Mucosa of rectum (tissue), 2 donors: ENCODE measurements at regions not wholly inside any gene's neighbourhood (a gene's known extent, or its start where the extent isn't known, plus 50 kb on each side); places are given as distances from the start of the nearest gene placed in this dataset.

ENCODE experiments used
- H3K27ac ChIP-seq, 2 donors: one replicate each; pipeline ENCODE4 v1.7.0; 2013; ENCODE audit warnings: inconsistent platforms in 2 of 2, low read depth in 2 of 2, low read length in 2 of 2
- H3K27me3 ChIP-seq, 2 donors: one replicate each; pipeline ENCODE4 v1.7.0; 2013; ENCODE audit warnings: low read length in 2 of 2; ENCODE audit not compliant: control insufficient read depth in 2 of 2, insufficient read depth in 2 of 2
- H3K36me3 ChIP-seq, 2 donors: one replicate each; pipeline ENCODE4 v1.7.0; 2013; ENCODE audit warnings: low read length in 2 of 2; ENCODE audit not compliant: control insufficient read depth in 2 of 2, insufficient read depth in 2 of 2
- H3K4me1 ChIP-seq, 2 donors: one replicate each; pipeline ENCODE4 v1.7.0; 2013; ENCODE audit warnings: low read length in 2 of 2, mild to moderate bottlenecking in 1 of 2; ENCODE audit not compliant: control insufficient read depth in 2 of 2, insufficient read depth in 2 of 2
- H3K4me3 ChIP-seq, 2 donors: one replicate each; pipeline ENCODE4 v1.7.0; 2013; ENCODE audit warnings: low read length in 2 of 2
- H3K9ac ChIP-seq, 2 donors: one replicate each; pipeline ENCODE4 v1.7.0; 2013; ENCODE audit warnings: low read length in 2 of 2, low read depth in 1 of 2, mild to moderate bottlenecking in 1 of 2
- H3K9me3 ChIP-seq, 2 donors: one replicate each; pipeline ENCODE4 v1.7.0; 2013; ENCODE audit warnings: low read length in 2 of 2; ENCODE audit not compliant: control insufficient read depth in 2 of 2
- donor health status: healthy.
- donor health status: Normal muscosa, but diverticular disease.

DNA sequence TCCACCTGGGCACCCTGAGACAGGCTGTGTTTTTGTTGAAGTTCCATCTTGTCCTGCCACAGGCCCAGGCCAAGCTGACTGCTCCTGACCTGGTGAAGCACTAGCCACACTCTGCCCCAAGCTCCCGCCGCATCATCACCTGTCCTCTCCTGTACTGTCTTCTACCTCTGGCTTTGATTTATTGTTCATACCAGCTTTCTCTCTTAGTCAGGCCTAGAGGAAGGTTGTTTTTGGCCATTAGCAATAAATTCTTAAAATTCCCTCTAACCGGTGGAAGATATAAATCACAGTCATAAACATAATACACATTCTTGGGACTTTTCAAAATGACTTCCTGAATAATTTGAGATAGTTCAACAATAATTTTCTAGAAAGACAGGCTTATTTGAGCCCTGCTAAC, 169.4 kb downstream of the DAD1 start:
- H3K27me3 ChIP-seq = no peaks in the 10 kb centered on the region
- no peaks in the 10 kb centered on the region for H3K4me1 ChIP-seq
- H3K36me3 ChIP-seq = no peaks in the 10 kb centered on the region
- no peak overlapping the region for H3K9ac ChIP-seq
- no peak overlapping the region for H3K4me3 ChIP-seq
- no peaks in the 10 kb centered on the region for H3K9me3 ChIP-seq
- no peak overlapping the region for H3K27ac ChIP-seq

GRCh38 chr14:22418631-22419030, 170.4 kb downstream of the DAD1 start:
- Histone ChIP-seq H3K4me3 (no peak overlapping the region), H3K4me1 (no peaks in the 10 kb centered on the region), H3K36me3 (no peaks in the 10 kb centered on the region)

DNA sequence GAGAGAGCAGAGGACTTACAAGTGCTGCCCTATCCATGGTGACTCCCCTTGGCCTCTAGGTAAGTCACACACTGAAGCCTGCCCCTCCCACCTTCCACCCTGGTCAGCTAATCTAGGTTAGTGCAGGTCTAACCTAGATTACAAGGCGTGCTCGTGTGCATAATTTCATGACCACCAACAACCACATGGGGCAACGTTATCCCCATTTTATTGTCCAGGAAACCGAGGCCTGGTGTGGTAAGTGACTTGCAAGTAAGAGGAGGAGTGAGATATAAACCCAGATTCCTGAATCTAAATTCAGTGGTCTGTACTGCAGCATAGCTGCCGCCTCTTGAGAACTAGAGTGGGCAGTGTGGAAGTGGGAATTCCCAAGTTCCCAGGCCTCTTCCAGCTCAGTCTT, 171.1 kb downstream of the DAD1 start:
- no peak overlapping the region for H3K27ac ChIP-seq
- no peak overlapping the region for H3K9ac ChIP-seq
- H3K4me3 ChIP-seq = no peak overlapping the region
- no peaks in the 10 kb centered on the region for H3K9me3 ChIP-seq
- no peaks in the 10 kb centered on the region for H3K4me1 ChIP-seq
- H3K36me3 ChIP-seq = no peaks in the 10 kb centered on the region
- no peaks in the 10 kb centered on the region for H3K27me3 ChIP-seq

More at GRCh38 chr14:22418631-22419030, 170.4 kb downstream of the DAD1 start:
- no peak overlapping the region for H3K9ac ChIP-seq
- no peak overlapping the region for H3K27ac ChIP-seq
- no peaks in the 10 kb centered on the region for H3K9me3 ChIP-seq
- H3K27me3 ChIP-seq = no peaks in the 10 kb centered on the region

DNA sequence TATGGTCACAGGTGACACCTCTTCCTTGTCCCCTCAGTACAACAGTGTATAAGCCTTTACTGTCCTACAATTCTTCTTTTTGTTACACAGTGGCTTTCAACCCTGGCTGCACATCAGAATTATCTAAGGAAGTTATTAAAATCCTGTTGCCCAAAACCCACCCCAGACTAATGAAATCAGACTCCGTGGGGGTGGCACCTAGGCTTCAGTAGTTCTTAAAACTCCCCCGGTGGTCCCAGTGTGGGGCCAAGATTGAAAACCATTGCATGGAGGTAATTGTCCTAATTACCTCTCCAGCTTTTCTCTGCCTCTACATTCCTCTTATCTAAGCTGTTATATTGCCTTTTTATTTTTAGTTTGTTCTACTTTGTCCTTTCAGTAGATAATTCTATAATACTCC, 172.8 kb downstream of the DAD1 start:
- Histone ChIP-seq H3K4me3 (no peak overlapping the region), H3K9me3 (no peaks in the 10 kb centered on the region), H3K27ac (no peak overlapping the region), H3K36me3 (no peaks in the 10 kb centered on the region), H3K9ac (no peak overlapping the region), H3K4me1 (no peaks in the 10 kb centered on the region), H3K27me3 (no peaks in the 10 kb centered on the region)

- no peak overlapping the region for H3K9ac ChIP-seq
- no peak overlapping the region for H3K4me3 ChIP-seq
- H3K9me3 ChIP-seq = no peaks in the 10 kb centered on the region
- H3K27ac ChIP-seq = no peak overlapping the region
- H3K4me1 ChIP-seq = no peaks in the 10 kb centered on the region
- H3K27me3 ChIP-seq = no peaks in the 10 kb centered on the region
- no peaks in the 10 kb centered on the region for H3K36me3 ChIP-seq
These were observed 173.4 kb downstream of the DAD1 start for GRCh38 chr14:22415605-22415959.

- Histone ChIP-seq H3K9ac (no peak overlapping the region), H3K4me3 (no peak overlapping the region), H3K9me3 (no peaks in the 10 kb centered on the region), H3K4me1 (no peaks in the 10 kb centered on the region), H3K36me3 (no peaks in the 10 kb centered on the region), H3K27ac (no peak overlapping the region), H3K27me3 (no peaks in the 10 kb centered on the region)
These were observed 174.0 kb downstream of the DAD1 start for GRCh38 chr14:22414876-22415604.

DNA sequence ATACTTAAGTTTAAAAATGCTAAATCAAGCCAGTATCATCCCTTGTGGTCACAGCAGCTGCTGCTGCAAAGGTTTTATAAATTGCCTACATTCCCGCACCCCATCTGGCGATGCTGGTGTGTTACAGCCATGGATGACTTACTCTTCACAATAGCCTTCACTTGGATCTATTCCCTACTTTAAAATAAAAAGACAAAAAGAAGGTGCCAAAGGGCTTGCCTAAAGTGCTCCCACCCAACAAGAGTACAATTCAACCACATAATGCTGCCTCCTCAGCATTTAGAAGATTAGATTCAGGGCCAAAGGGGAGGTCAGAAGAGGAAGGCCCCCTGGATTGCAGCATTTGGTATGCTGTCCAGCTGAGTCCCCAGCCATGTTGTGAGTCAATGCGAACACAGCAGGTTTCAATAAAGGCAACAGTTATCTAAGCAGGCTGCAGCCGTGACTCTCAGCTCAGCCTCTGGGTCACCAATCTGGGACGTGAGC, 176.1 kb downstream of the DAD1 start:
- H3K4me1 ChIP-seq = no peaks in the 10 kb centered on the region
- H3K4me3 ChIP-seq = no peak overlapping the region
- no peaks in the 10 kb centered on the region for H3K36me3 ChIP-seq
- H3K27ac ChIP-seq = no peak overlapping the region
- no peaks in the 10 kb centered on the region for H3K9me3 ChIP-seq
- no peaks in the 10 kb centered on the region for H3K27me3 ChIP-seq
- no peak overlapping the region for H3K9ac ChIP-seq

DNA sequence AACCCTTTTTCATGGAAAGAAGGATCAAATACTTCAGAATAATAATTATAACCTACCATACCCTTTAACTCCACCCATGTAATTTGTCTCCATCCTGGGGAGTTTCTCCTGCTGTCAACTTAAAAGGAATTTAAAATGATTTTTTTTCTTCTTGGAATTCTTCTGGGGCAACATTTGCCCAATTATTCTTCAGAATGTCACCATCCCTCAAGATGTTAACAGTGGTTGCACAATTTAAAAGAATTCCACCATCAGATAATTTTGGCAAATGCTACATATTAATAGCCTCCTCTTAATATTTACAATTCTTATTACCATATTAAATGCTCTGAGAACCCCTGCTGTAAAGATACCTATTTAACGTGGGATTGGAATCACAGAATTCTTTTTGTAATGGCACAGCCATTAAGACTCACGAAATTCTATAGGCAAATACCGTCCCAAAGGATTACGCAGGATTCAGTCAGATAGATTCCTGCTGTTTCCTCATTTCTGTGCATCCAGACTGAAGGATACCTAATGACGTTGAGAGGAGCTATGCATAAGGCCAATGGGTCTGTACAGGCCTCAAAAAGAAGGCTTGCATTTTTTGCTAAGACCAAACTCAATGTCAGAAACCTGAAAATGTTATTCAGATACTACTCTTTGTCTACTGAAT, 177.5 kb downstream of the DAD1 start:
- H3K9ac ChIP-seq = no peak overlapping the region
- H3K9me3 ChIP-seq = no peaks in the 10 kb centered on the region
- H3K4me3 ChIP-seq = no peak overlapping the region
- H3K27ac ChIP-seq = no peak overlapping the region
- H3K4me1 ChIP-seq = no peaks in the 10 kb centered on the region
- H3K36me3 ChIP-seq = no peaks in the 10 kb centered on the region
- no peaks in the 10 kb centered on the region for H3K27me3 ChIP-seq

DNA sequence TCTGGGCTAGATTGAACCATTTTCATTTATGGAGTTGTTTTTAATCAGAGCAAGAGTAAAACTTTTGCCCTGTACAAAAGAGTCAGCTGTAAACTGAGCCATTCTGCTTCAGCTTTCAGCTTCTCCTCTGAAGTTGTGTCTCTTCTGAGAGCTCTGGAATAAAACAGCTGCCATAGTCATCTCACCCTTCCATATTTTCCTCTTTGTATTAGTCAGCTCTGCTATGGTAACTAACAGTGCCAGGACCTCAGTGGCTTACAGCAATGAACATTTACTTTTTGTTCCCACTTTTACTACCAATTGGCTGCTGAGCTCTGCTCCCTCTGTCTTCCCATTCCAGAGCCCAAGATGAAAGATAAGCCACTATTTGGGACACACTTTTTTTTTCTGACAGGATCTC, 178.5 kb downstream of the DAD1 start:
- H3K27ac ChIP-seq = no peak overlapping the region
- no peak overlapping the region for H3K4me3 ChIP-seq
- no peaks in the 10 kb centered on the region for H3K36me3 ChIP-seq
- H3K9me3 ChIP-seq = no peaks in the 10 kb centered on the region
- no peak overlapping the region for H3K9ac ChIP-seq
- H3K27me3 ChIP-seq = no peaks in the 10 kb centered on the region
- no peaks in the 10 kb centered on the region for H3K4me1 ChIP-seq

- Histone ChIP-seq H3K27me3 (no peaks in the 10 kb centered on the region), H3K27ac (no peak overlapping the region), H3K4me3 (no peak overlapping the region), H3K9ac (no peak overlapping the region), H3K9me3 (no peaks in the 10 kb centered on the region), H3K36me3 (no peaks in the 10 kb centered on the region), H3K4me1 (no peaks in the 10 kb centered on the region)
These were observed 180.0 kb downstream of the DAD1 start for GRCh38 chr14:22409006-22409405.
